HepG2 (cell line): ENCODE measurements at regions not wholly inside any gene's neighbourhood (a gene's known extent, or its start where the extent isn't known, plus 50 kb on each side); places are given as distances from the start of the nearest gene placed in this dataset.
"Not testable (repeated sequence)": the region's sequence is repeated elsewhere in the genome, so short reads cannot be mapped to it uniquely, and the experiment has no call there.

Source experiments
- ATAC-seq: fragments of 200-7000 bp; cut with Tn5 transposase; 3 replicates; pipeline ENCODE4 v1.9.1; 2020; ENCODE audit warnings: mild to moderate bottlenecking, moderate library complexity
- BruUV-seq: library from RNA; stranded (reverse); fragments of 400-500 nt; replicated peaks from 2 replicates; lab custom pipeline; 2021; lab: Mats Ljungman, UMichigan
- CTCF ChIA-PET: fragments of 300-600 bp; formaldehyde crosslinking; extraction: SDS; loops from one replicate; lab custom pipeline; 2021; ENCODE audit warnings: low total read pairs, inconsistent platforms, low intra/inter-chr PET ratio; lab: Yijun Ruan, JAX
- POLR2A ChIA-PET: fragments of 350-600 bp; sonication (Branson Sonifier 250); formaldehyde crosslinking; loops from one replicate; lab custom pipeline; 2020; ENCODE audit warnings: antibody characterized with exemption, inconsistent platforms; lab: Yijun Ruan, JAX
- DNase-seq: peaks from one replicate; pipeline ENCODE4 v3.0.0-alpha.2; 2015; ENCODE audit warnings: low spot score
- FAIRE-seq: peaks from 3 replicates; lab custom pipeline; 2011; peaks lifted over from hg19 to GRCh38; lab: Jason Lieb, UNC
- H2AFZ ChIP-seq: one replicate; pipeline ENCODE4 v1.6.1; 2011; ENCODE audit warnings: low read length, inconsistent platforms
- H3K27ac ChIP-seq: fragments of 300-600 bp; 3 replicates; pipeline ENCODE4 v1.8.0; 2011; ENCODE audit warnings: mixed run types, mild to moderate bottlenecking, mixed read lengths, low read length, inconsistent platforms; ENCODE audit not compliant: insufficient read depth; ENCODE audit errors: extremely low read length
- H3K27me3 ChIP-seq, 2 experiments: fragments of 200-600 bp in 1 of 2; 2 replicates in 1 of 2; 3 replicates in 1 of 2; pipeline versions ENCODE4 v1.6.0 to v1.8.0; 2011; ENCODE audit warnings: low read length in 2 of 2, mild to moderate bottlenecking in 2 of 2, moderate library complexity in 2 of 2, inconsistent platforms in 1 of 2; ENCODE audit not compliant: insufficient read depth in 2 of 2, control insufficient read depth in 1 of 2
- H3K36me3 ChIP-seq, 2 experiments: fragments of 200-600 bp in 1 of 2; replicated peaks in 1 of 2; 2 replicates in 1 of 2; 3 replicates in 1 of 2; pipeline versions ENCODE4 v1.5.1 to v1.8.0; 2011; ENCODE audit warnings: low read length in 2 of 2, inconsistent platforms in 1 of 2; ENCODE audit not compliant: insufficient read depth in 2 of 2, control insufficient read depth in 1 of 2
- H3K4me1 ChIP-seq: 2 replicates; pipeline ENCODE4 v1.5.1; 2012; ENCODE audit warnings: low read length, inconsistent platforms; ENCODE audit not compliant: insufficient read depth
- H3K4me2 ChIP-seq: 2 replicates; pipeline ENCODE4 v1.6.0; 2011; ENCODE audit warnings: low read depth, low read length, inconsistent platforms
- H3K4me3 ChIP-seq, 3 experiments: fragments of 200-600 bp in 1 of 3; sonication (generic), shearing (Covaris generic) in 1 of 3; replicated peaks in 1 of 3; 2 replicates each; pipeline ENCODE4 v1.5.1; 2011 to 2016; ENCODE audit warnings: low read length in 3 of 3, inconsistent platforms in 2 of 3, low read depth in 2 of 3, mild to moderate bottlenecking in 2 of 3, control low read depth in 1 of 3, mixed read lengths in 1 of 3; ENCODE audit not compliant: insufficient read depth in 1 of 3
- H3K79me2 ChIP-seq: one replicate; pipeline ENCODE4 v1.6.1; 2011; ENCODE audit warnings: low read length, inconsistent platforms; ENCODE audit not compliant: insufficient read depth
- H3K9ac ChIP-seq: 2 replicates; pipeline ENCODE4 v1.6.0; 2011; ENCODE audit warnings: mild to moderate bottlenecking, low read depth, low read length, inconsistent platforms; ENCODE audit not compliant: insufficient read depth
- H3K9me3 ChIP-seq: 2 replicates; pipeline ENCODE4 v1.5.1; 2012; ENCODE audit warnings: mild to moderate bottlenecking, low read length
- H4K20me1 ChIP-seq: 2 replicates; pipeline ENCODE4 v1.6.0; 2011; ENCODE audit warnings: inconsistent platforms, mild to moderate bottlenecking, low read length, moderate library complexity; ENCODE audit not compliant: insufficient read depth
- SKIL ChIP-seq: sonication (generic); formaldehyde crosslinking; IDR thresholded peaks from 2 replicates; pipeline ENCODE4 v1.8.0; 2022; ENCODE audit warnings: missing genetic modification reagents, mild to moderate bottlenecking, moderate library complexity, borderline replicate concordance
- ZNF121 ChIP-seq: sonication (generic); formaldehyde crosslinking; IDR thresholded peaks from 2 replicates; pipeline ENCODE4 v1.5.0; 2020; ENCODE audit warnings: mild to moderate bottlenecking, missing genetic modification reagents
- ZNF646 ChIP-seq: sonication (generic); formaldehyde crosslinking; IDR thresholded peaks from 2 replicates; pipeline ENCODE4 v1.9.0; 2021; ENCODE audit warnings: mild to moderate bottlenecking, missing genetic modification reagents
- WGBS: methylation state at CpG from one replicate; pipeline ENCODE4 v1.1.6; 2017; ENCODE audit warnings: low lambda C conversion rate; 5-methylcytosine and 5-hydroxymethylcytosine counted together
- in situ Hi-C: cut with HindIII; loops from 2 replicates; pipeline ENCODE4 v1.10.0; 2017; ENCODE audit warnings: low pct_unique_long_range_greater_than_20kb; ENCODE audit not compliant: extremely low pct_ligation_motif_present
- intact Hi-C: fragments of 100-400 bp; cut with micrococcal nuclease; formaldehyde crosslinking; loops from one replicate; pipeline ENCODE4 v1.10.0; 2022; ENCODE audit not compliant: unreplicated experiment

- peak; percentile 0; the same call in 1 of the 2 replicates for TF ChIP-seq ZNF121 (CRISPR knock-in tag)
- H3K4me3 ChIP-seq, H3K9me3 ChIP-seq, BruUV-seq, POLR2A ChIA-PET, H3K9ac ChIP-seq, H3K27me3 ChIP-seq, H3K27ac ChIP-seq, CTCF ChIA-PET, ATAC-seq, H3K79me2 ChIP-seq, intact Hi-C loops, H4K20me1 ChIP-seq, FAIRE-seq, in situ Hi-C loops, H3K36me3 ChIP-seq, H3K4me2 ChIP-seq, DNase-seq, H2AFZ ChIP-seq: not testable (repeated sequence)
- peaks cover 71% of the 10 kb centered on the region for H3K4me1 ChIP-seq
- 93% methylated on average over 9 of the region's 9 CpGs for WGBS
These were observed 165.1 kb upstream of the EEA1 start for GRCh38 chr12:93094222-93094621.

GRCh38 chr12:93094988-93095737, 166.1 kb upstream of the EEA1 start:
- Histone ChIP-seq H3K4me1 (peaks cover 71% of the 10 kb centered on the region), H3K9me3 (no peaks in the 10 kb centered on the region), H3K27ac (no peak overlapping the region), H3K27me3 (no peaks in the 10 kb centered on the region), H4K20me1 (no peaks in the 10 kb centered on the region), H3K4me2 (no peak overlapping the region), H3K79me2 (no peaks in the 10 kb centered on the region), H3K9ac (no peak overlapping the region), H3K36me3 (no peaks in the 10 kb centered on the region), H2AFZ (no peak overlapping the region), H3K4me3 (no peak overlapping the region)
- intact Hi-C loops: no loop called here
- TF ChIP-seq SKIL (CRISPR knock-in tag): no peak
- TF ChIP-seq ZNF646 (CRISPR knock-in tag): peak; percentile 58; the same call in 1 of the 2 replicates
- DNase-seq (no peak), FAIRE-seq (no peak), ATAC-seq (no peak)
- in situ Hi-C loops: no loop called here
- CTCF ChIA-PET: no interaction called here
- POLR2A ChIA-PET: no interaction called here
- no TSS peak for BruUV-seq
- WGBS: 95% methylated on average over 7 of the region's 7 CpGs
